Activated gamma-delta T cell treated with anti-CD3 and anti-CD28 coated beads, Interleukin-2, amount 50 U/mL, for 16 hours (primary cell): ENCODE measurements at regions not wholly inside any gene's neighbourhood (a gene's known extent, or its start where the extent isn't known, plus 50 kb on each side); places are given as distances from the start of the nearest gene placed in this dataset.
"Not testable (repeated sequence)": the region's sequence is repeated elsewhere in the genome, so short reads cannot be mapped to it uniquely, and the experiment has no call there.

Experiments
- DNase-seq: peaks from one replicate; pipeline ENCODE4 v3.0.0-alpha.2; 2020; ENCODE audit warnings: low read depth

DNA sequence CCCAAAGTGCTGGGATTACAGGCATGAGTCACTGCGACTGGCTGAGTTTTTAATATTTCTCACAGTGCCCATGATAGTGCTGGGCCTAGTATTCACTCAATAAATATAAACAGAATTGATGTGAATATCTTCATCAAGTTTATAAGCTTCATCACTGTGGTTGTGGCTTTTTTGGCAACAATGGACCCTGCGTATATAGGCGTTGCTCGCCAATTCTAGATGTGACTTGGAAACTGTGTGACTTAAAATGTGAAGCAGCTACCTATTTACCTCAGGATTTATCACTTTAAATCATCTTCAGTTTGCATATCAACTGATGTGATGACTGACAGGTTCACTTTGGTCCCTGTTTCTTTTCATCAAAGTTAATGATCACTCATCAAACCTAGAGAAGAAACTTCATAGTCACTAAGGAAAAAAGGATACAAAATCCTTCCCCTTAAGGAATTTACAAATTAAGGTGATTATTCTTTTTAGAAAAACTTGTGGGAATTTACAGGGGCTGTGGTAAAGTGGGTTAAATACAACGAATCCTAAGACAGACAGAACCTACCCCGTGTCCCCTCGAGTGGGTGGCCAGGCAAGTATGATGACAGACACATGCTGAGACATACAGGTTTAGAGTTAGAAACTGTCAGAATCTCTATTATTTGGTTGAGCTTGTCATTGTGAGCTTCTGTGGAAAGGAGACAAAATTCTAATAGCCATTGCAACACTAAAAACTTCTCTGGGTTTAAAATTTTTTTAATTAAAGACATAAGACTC lies 101.3 kb downstream of the AKAP11 start:
- DNase-seq: no peak

GRCh38 chr13:42375663-42376062 lies 103.7 kb downstream of the AKAP11 start:
- no peak for DNase-seq

- no peak for DNase-seq
These were observed 105.9 kb downstream of the AKAP11 start for GRCh38 chr13:42377640-42378382.

DNA sequence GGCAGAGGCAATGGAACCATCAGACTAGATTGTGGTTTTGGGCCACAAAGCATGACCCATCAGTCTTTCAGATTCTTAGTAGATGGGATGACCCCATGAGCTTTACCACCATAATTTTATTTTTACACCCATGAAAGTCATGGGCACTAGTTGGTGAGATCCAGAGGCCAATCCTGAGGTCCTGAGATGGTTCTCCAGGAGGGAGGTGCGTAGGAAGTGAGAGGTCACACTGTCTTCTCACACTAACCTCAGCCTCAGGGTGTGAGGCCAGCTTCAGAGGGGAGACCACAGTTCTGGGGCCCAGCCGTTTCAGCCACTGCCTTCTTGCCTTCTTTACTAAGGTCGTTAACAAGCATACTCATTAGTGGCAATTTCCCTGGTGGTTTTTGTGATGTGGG lies 106.4 kb downstream of the AKAP11 start:
- no peak for DNase-seq

DNA sequence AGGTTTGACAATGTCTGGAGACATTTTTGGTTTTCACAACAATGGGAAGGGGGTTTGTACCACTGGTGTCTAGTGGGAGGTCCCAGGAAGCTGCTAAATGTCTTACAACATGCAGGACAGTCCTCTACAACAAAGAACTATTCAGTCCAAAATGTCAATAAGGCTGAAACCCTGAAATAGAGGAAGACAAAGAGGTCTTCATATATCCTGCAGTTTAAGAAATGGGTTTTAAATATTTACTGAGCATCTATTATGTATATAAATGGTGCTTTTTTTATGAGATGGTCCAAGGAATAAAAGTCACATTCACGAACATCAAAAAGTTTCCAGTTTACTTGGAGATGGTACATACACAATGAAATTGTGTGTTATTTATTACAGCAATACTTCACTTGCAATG lies 107.3 kb downstream of the AKAP11 start:
- DNase-seq: no peak

- no peak for DNase-seq
These were observed 108.6 kb downstream of the AKAP11 start for GRCh38 chr13:42380420-42381164.

DNA sequence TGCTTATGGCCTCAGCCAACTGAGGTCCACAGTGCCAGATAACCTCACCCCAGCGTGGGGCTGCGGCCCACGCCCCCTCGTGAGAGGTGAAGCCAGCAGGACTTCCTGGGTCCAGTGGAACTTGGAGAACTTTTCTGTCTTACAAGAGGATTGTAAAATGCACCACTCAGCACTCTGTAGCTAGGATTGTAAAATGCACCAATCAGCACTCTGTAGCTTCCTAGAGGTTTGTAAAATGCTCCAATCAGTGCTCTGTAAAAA lies 109.1 kb downstream of the AKAP11 start:
- DNase-seq: no peak

GRCh38 chr13:42381426-42381825 lies 109.5 kb downstream of the AKAP11 start:
- not testable (repeated sequence) for DNase-seq

- DNase-seq: no peak
These were observed 111.1 kb downstream of the AKAP11 start for GRCh38 chr13:42383025-42383424.

GRCh38 chr13:42384265-42384664 lies 112.3 kb downstream of the AKAP11 start:
- no peak for DNase-seq

- no peak for DNase-seq
These were observed 116.4 kb downstream of the AKAP11 start for GRCh38 chr13:42388326-42388725.

DNA sequence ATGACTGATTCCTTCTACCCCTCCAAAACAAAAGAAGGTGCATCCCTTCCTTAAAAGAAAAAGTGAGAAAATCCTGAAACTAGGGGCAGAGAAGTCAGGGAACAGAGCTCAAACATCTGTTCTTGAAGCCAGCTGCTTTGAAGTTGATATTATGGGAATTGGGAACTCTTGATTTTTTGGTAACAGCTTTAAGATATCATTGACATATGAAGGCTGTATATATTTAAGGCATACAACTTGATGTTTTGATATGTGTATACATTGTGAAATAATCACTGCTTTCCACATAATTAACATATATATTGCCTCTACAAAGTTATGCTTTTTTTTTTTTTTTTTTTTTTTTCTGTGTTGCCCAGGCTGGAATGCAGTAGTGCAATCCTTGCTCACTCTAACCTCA lies 117.1 kb downstream of the AKAP11 start:
- DNase-seq: no peak

DNA sequence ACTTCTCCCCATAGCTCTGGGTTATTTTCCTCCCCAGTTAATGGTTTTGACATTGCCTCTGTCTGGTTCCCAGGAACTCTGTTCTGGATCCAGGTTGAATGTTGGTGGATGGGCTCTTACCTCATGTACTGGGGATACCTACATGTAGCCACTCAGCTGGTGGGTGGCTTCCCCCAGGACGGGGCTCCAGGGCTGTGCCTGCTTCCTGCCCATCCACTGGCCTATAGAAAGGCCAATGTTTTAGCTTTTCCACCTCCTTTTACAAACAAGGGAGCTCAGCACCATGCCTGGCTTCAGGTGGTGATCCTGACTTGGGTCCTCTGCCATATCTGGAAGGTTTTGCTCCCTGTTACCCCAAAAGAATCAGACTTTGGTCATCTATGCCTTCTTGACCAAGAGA lies 120.2 kb downstream of the AKAP11 start:
- no peak for DNase-seq

DNA sequence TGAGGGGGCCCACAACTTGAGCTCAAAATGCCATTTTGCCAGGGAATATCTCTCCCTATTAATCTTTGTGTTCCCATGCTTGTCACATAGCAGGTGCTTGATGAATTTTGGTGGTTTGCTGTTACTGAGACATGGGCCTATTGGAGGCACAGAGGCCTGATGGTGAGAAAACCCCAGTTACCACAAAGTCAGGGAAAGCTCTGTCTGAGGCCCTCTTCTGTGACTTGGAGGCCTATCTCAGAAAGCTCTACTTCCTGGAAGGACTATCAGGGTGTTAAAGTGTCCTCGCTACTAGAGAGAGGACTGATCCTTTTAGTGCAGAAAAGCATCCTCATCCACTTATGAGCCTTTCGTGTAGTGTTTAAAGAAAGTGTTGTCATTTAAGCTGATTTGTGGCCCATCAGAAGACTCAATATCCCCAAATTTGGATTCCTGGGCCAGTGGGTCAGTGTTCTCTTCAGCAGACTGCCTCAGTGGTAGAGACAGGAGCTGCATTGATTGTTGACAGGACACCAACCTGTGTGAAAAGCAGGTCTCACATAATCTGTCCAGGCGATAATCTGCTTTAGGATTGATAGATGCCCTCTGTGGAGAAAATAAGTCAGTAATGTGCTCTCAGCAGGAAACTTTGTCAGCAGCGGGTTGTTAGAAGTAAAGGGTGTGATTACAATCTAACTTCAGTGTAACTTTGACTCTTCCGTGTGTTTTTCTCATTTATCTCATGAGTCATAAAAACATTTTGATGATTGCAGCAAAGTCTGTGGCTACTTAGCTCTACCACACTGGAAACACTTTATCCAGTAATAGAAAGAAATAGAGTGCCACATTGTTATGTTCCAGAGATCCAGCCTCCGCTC lies 121.0 kb downstream of the AKAP11 start:
- no peak for DNase-seq

DNA sequence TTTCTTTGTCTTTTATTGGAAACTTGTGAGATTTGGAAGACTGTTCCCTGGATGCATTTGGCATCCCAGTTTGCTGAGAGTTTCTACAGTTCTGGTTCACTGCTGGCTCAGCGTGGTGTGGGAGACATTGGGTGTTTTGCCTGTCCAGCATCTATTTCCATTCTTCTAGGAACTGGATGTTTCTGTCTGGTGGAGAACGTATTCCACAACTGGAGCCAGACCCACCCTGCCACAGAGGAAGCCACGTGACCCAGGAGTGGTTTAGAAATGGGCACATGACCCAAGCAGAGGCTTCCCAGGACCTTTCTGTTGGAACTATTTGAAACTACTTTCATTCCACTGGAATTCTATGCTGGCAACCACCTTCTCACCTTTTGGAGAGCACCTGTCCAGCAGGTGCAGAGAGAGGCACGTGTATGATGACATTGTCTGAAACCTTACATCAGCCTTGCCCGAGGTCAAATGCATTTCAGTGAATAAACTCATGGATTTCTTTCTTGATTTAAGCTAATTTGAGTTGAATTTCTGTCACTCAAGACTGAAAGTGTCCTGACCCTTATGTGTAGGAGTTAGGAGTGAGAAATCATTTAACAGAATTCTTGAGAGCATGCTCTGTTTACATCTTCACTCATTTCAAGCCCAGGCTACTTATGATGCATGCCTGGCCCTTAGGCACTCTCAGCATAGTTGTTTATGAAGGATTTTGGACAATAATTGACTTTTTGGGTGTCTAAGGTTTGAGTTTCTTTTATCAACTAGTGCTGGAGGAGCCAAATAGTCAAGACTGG lies 121.8 kb downstream of the AKAP11 start:
- no peak for DNase-seq

DNA sequence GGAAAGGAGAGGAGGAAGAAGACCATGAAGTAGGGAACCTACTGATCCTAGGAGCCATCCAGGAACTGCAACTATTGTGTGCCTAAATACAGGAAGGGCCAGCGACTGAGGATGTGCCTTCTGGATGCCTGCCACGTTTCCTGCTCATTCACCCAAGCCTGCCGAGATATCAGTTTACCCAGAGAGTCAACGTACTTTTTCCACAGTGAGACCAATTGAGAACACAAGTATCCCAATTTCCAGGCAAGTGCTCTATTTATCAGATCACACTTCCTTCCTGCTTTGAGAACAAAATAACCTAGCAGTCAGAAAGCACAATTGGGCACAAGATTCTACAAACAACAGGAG lies 122.4 kb downstream of the AKAP11 start:
- no peak for DNase-seq

GRCh38 chr13:42394711-42395085 lies 122.7 kb downstream of the AKAP11 start:
- no peak for DNase-seq

GRCh38 chr13:42395086-42395821 lies 123.3 kb downstream of the AKAP11 start:
- no peak for DNase-seq

- DNase-seq: no peak
These were observed 124.5 kb downstream of the AKAP11 start for GRCh38 chr13:42396501-42396900.

GRCh38 chr13:42396901-42397655 lies 125.1 kb downstream of the AKAP11 start:
- no peak for DNase-seq
